H4 (cell line): ENCODE measurements at regions not wholly inside any gene's neighbourhood (a gene's known extent, or its start where the extent isn't known, plus 50 kb on each side); places are given as distances from the start of the nearest gene placed in this dataset.
"Not testable (repeated sequence)": the region's sequence is repeated elsewhere in the genome, so short reads cannot be mapped to it uniquely, and the experiment has no call there.

Source experiments
- DNase-seq: peaks from one replicate; pipeline ENCODE4 v3.0.0-alpha.2; 2015; ENCODE audit warnings: low spot score

- no peak for DNase-seq
Measured at GRCh38 chr2:238521002-238521401, 94.3 kb downstream of the ASB1 start.

DNA sequence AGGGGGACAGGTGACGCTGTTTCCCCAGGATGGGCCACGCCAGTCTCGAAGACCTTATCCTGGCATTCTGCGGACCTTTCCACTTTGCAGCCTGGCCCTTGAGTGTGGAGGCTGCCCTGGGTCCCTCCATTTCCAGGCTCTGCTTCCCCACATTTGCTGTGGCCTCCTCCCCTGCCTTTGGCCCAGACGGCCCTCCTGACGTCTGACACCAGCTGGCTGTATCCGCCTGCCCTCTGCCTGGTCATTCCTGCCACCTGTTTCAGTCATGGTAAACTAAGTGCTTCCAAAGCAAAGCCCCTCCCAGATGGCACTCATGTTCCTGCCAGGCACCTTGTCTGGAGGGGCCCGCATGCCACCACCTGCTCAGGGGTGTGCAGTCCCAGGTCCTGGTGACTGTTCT lies 95.1 kb downstream of the ASB1 start:
- DNase-seq, result no peak

DNA sequence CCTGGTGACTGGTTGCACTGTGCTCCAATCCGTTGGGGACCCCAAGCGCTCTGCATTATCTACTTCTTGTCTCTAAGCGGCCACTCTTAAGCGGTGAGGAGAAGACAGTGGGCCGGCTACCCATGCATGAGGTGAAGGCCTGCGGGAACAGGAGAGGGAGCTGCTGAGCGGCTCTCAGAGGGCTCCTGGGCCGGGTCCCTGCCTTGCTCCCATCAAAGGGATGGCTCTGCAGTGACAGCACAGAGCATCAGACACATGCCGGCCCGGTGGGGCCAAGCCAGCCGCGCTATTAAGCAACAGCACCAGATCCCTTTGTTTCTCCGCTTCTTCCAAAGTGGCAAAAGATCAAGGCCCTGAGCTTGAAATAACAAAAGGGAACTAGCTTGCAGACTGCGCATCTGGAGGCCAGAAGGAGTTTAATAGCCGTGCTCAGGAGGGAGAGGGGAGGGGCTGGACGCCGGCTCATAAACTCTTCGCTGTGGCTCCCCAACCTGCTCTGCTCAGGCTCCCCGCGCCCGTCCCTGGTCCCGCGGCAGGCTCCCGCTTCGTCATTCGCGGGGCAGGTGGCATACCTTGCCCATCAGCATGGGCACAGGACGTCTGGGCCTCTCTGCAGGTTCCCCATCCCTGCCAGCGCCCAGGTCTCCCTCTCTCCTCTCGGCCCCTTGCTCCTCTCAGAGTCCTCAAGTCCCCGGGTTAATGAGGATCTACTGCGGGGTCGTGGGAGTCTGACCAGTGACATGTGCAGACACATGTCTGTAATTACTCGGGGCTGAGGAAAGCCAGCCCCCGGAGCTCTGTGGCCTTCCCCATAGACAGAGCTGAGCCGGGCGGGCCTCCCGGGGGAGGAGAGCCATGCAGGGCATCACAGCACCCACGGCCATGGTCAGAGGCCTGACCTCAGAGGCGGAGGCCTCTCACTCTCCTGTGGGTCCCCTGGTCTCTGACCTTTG lies 96.7 kb downstream of the ASB1 start:
- DNase-seq, result no peak

- DNase-seq, result no peak
Measured at GRCh38 chr2:238524426-238524983, 97.8 kb downstream of the ASB1 start.

GRCh38 chr2:238525990-238526389 lies 99.3 kb downstream of the ASB1 start:
- no peak for DNase-seq

DNA sequence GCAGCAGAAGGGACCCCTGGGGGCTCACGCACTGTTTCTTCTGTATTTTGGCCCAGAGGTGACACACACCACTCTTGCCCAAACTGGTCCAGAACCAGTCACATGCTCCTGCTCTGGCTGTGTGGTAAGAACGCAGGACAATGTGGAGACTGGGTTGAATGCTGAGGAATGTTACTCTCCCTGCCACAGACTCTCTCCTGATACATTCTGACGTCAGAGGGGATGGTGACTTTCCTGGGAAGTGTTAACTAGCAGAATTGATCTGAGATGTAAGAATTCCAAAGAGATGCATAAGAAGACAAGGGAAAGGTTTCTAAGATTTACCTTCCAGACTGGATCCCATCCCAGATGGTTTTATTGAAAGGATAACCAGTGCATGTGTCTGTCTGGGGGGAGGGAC lies 100.8 kb downstream of the ASB1 start:
- DNase-seq, result no peak

DNA sequence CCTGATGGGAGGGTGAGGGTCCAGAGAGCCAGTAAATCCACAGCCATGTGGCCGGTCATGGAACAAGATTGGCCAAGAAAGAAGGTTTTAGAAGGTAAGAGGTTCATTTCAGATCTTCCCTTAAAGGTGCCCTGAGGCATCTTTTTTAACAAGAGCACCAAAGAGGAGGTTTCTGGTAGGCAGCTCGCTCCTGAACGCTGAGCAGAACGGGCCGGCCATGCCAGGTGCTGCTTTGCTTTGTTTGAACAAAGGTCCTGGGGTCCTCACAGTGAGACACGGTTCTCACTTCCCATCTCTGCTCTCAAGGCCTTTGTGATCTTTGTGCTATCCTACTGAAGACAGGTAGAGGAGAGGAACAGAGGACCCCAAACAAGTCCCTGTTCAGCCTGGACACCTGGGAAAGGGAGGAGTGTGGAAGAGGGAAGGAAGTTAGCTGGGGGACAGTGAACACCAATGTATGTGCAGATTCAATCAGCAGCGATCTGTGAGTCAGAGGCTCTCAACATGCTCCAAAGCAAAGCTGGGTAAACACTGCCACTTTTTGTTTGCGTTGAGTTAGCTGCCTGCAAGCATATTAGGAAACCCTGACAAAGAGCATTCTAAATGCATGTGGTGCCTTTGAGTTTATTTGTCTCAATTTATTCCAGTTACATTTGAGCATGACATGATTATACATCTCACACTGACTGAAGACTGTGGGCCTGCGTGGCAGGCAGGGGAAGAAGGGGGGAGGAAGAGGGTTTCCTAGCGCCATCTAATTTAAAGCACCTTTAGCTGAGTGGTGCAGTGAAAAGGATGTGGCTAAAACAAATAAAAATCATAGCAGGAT lies 102.4 kb downstream of the ASB1 start:
- DNase-seq, result peak; percentile 47

DNA sequence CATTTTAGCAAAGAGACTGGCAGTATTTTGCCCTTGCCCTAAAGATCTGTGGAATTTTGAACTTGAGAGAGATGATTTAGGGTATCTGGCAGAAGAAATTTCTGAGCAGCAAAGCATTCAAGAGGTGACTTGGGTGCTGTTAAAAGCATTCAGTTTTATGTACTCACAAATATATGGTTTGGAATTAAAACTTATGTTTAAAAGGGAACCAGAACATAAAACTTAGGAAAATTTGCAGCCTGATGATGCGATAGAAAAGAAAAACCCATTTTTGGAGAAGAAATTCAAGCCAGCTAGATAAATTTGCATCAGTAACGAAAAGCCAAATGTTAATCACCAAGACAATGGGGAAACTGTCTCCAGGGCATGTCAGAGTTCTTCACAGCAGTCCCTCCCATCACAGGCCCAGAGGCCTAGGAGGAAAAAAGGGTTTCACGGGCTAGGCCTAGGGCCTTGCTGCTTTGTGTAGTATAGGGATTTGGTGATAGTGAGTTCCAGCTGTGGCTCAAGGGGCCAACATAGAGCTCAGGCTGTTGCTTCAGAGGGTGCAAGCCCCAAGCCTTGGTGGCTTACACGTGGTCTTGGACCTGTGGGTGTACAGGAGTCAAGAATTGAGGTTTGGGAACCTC lies 104.4 kb downstream of the ASB1 start:
- DNase-seq, result not testable (repeated sequence)

GRCh38 chr2:238543732-238544131 lies 117.0 kb downstream of the ASB1 start:
- not testable (repeated sequence) for DNase-seq

DNA sequence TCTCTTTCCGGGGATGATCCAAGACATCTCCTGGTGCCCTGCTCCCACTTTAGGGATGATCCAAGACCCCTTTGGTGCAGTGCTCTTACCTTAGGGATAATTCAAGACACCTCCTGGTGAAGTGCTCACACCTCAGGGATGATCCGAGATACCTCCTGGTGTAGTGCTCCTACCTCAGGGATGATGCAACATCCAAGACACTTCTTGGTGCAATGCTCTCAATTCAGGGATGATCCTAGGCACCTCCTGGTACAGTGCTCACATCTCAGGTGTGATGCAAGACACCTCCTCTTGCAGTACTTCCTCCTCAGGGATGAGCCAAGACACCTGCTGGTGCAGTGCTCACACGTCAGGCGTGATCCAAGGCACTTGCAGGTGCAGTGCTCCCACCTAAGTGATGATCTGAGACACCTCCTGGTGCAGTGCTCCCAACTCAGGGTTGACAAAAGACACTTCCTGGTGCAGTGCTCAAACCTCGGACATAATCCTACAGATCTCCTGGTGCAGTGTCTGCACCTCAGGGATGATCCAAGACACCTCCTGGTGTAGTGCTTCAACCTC lies 122.3 kb downstream of the ASB1 start:
- DNase-seq, result no peak

DNA sequence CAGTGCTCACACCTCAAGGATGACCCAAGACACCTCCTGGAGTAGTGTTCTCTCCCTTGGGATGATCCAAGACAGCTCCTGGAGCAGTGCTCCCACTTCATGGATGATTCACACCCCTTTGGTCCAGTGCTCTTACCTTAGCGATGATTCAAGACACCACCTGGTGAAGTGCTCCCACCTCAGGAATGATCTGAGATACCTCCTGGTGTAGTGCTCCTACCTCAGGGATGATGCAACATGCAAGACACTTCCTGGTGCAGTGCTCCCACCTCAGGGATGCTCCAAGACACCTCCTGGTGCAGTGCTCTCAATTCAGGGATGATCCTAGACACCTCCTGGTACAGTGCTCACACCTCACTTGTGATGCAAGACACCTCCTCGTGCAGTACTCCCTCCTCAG lies 123.1 kb downstream of the ASB1 start:
- DNase-seq, result no peak

GRCh38 chr2:238551091-238551490 lies 124.4 kb downstream of the ASB1 start:
- DNase-seq, result no peak

- DNase-seq, result no peak
Measured at GRCh38 chr2:238552226-238552625, 125.5 kb downstream of the ASB1 start.

- DNase-seq, result no peak
Measured at GRCh38 chr2:238553159-238553558, 126.4 kb downstream of the ASB1 start.

- no peak for DNase-seq
Measured at GRCh38 chr2:238554468-238555315, 128.0 kb downstream of the ASB1 start.

GRCh38 chr2:238555786-238556542 lies 129.2 kb downstream of the ASB1 start:
- DNase-seq, result no peak

DNA sequence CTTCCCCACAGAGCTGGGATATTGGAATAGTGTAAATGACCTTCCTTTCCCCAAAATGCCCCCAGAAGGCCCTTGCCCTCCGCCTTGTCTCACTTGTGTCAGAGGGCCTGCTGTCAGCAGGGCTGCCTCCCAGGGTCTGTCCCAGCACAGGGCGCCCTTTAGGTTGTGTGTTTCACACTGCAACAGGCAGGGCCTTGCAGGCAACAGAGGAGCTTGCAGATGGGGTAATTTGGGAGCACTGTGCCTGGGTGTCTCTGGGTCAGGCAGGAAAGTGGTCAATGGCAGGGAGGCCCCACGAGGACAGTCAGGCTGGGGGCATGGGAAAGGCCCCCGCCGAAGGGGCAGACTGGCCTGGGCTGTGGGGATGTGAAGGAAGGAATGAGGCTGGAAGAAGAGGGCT lies 130.7 kb downstream of the ASB1 start:
- DNase-seq, result no peak

- no peak for DNase-seq
Measured at GRCh38 chr2:238557936-238558335, 131.2 kb downstream of the ASB1 start.

- no peak for DNase-seq
Measured at GRCh38 chr2:238558456-238559099, 131.9 kb downstream of the ASB1 start.
